Tibial artery (tissue), 4 donors: ENCODE measurements at regions not wholly inside any gene's neighbourhood (a gene's known extent, or its start where the extent isn't known, plus 50 kb on each side); places are given as distances from the start of the nearest gene placed in this dataset.

Experiments
- DNase-seq, 2 donors: peaks; one replicate each; pipeline ENCODE4 v3.0.0-alpha.2; 2019
- H3K27ac ChIP-seq, 2 donors: fragments of 200-600 bp; sonication (generic) in 1 of 2; 1 replicate in 1 of 2; 2 replicates in 1 of 2; pipeline ENCODE4 v1.5.1; 2018 to 2019; ENCODE audit warnings: mild to moderate bottlenecking in 1 of 2
- H3K27me3 ChIP-seq, 2 donors: fragments of 200-600 bp; sonication (generic) in 1 of 2; one replicate each; pipeline versions ENCODE4 v1.5.1 to v1.6.0; 2016 to 2019
- H3K36me3 ChIP-seq, 3 donors: fragments of 200-600 bp; sonication (generic) in 2 of 3; one replicate each; pipeline ENCODE4 v1.5.1; 2016 to 2019; ENCODE audit warnings: mild to moderate bottlenecking in 2 of 3
- H3K4me1 ChIP-seq, 4 donors: fragments of 200-600 bp; sonication (generic) in 2 of 4; 1 replicate in 3 of 4; 2 replicates in 1 of 4; pipeline ENCODE4 v1.5.1; 2016 to 2019
- H3K4me3 ChIP-seq, 2 donors: fragments of 200-600 bp; sonication (generic) in 1 of 2; 1 replicate in 1 of 2; 2 replicates in 1 of 2; pipeline ENCODE4 v1.5.1; 2018 to 2019; ENCODE audit warnings: mild to moderate bottlenecking in 2 of 2
- H3K9me3 ChIP-seq, 3 donors: fragments of 200-600 bp; sonication (generic) in 1 of 3; one replicate each; pipeline ENCODE4 v1.5.1; 2016 to 2019
- intact Hi-C: fragments of 100-400 bp; cut with DNase I; formaldehyde crosslinking; loops from one replicate; pipeline ENCODE4 v1.15.0; 2023; ENCODE audit warnings: low total_unique reads
- TF ChIP-seq, protein P1 (sequence below), 2 experiments: fragments of 200-600 bp in 1 of 2; fragments of 450-650 bp in 1 of 2; IDR thresholded peaks; one replicate each; pipeline ENCODE4 v1.5.1; 2017 to 2019; ENCODE audit warnings: antibody characterized with exemption in 2 of 2, mild to moderate bottlenecking in 1 of 2, moderate library complexity in 1 of 2

GRCh38 chr1:88284666-88285366 is 399.3 kb upstream of the PKN2 start:
- no peaks in the 10 kb centered on the region for H3K36me3 ChIP-seq
- no peak for DNase-seq
- no peak overlapping the region for H3K4me3 ChIP-seq
- H3K9me3 ChIP-seq = no peaks in the 10 kb centered on the region
- intact Hi-C loops = no loop called here
- H3K27ac ChIP-seq = no peak overlapping the region
- TF ChIP-seq, protein P1, sequence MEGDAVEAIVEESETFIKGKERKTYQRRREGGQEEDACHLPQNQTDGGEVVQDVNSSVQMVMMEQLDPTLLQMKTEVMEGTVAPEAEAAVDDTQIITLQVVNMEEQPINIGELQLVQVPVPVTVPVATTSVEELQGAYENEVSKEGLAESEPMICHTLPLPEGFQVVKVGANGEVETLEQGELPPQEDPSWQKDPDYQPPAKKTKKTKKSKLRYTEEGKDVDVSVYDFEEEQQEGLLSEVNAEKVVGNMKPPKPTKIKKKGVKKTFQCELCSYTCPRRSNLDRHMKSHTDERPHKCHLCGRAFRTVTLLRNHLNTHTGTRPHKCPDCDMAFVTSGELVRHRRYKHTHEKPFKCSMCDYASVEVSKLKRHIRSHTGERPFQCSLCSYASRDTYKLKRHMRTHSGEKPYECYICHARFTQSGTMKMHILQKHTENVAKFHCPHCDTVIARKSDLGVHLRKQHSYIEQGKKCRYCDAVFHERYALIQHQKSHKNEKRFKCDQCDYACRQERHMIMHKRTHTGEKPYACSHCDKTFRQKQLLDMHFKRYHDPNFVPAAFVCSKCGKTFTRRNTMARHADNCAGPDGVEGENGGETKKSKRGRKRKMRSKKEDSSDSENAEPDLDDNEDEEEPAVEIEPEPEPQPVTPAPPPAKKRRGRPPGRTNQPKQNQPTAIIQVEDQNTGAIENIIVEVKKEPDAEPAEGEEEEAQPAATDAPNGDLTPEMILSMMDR (IDR thresholded peaks at IDR 0.05) = no peak
- no peaks in the 10 kb centered on the region for H3K4me1 ChIP-seq
- no peaks in the 10 kb centered on the region for H3K27me3 ChIP-seq

DNA sequence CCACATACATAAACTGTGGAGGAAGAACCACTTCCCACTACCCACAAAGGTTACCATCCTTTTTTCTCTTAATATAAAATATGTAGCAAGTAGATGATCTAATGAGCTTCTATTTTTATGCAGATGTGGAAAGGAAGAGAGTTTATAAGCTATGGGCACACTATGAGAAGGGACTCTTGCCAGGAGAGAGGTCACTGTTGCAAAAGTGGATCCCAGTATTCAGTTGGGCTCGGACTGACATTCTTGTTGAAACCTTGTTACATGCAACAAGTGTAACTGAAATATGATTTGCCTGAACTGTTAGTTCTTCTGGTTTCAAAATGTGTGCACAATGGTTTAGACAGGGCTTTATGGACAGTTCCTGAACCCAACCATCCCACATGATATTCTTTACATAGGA is 397.4 kb upstream of the PKN2 start:
- intact Hi-C loops = no loop called here

DNA sequence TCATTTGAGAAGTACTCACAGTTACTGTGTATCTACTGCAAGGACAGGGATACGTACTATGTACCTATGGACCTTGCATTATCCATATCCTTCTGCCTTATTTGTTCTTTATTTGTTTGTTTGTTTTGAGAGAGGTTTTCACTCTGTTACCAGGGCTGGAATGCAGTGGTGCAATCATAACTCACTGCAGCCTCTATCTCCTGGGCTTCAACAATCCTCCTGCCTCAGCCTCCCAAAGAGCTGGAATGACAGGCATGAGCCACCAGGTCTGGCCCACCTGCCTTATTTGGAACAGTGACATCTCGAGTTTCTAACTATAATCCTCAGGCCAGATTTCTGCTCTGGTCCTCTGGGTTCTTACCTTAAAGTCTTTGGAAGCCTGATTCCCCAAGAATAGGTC is 395.5 kb upstream of the PKN2 start:
- TF ChIP-seq, protein P1 (IDR thresholded peaks at IDR 0.05) = no peak
- Histone ChIP-seq H3K9me3 (no peaks in the 10 kb centered on the region), H3K27ac (no peak overlapping the region), H3K27me3 (no peaks in the 10 kb centered on the region), H3K4me3 (no peak overlapping the region), H3K36me3 (no peaks in the 10 kb centered on the region), H3K4me1 (no peaks in the 10 kb centered on the region)
- intact Hi-C loops = no loop called here
- DNase-seq = no peak

More for the DNA sequence above, 397.4 kb upstream of the PKN2 start:
- H3K36me3 ChIP-seq = no peaks in the 10 kb centered on the region
- H3K27ac ChIP-seq = no peak overlapping the region
- no peaks in the 10 kb centered on the region for H3K4me1 ChIP-seq
- TF ChIP-seq, protein P1 (IDR thresholded peaks at IDR 0.05) = no peak
- H3K27me3 ChIP-seq = no peaks in the 10 kb centered on the region
- H3K4me3 ChIP-seq = no peak overlapping the region
- no peak for DNase-seq
- no peaks in the 10 kb centered on the region for H3K9me3 ChIP-seq

DNA sequence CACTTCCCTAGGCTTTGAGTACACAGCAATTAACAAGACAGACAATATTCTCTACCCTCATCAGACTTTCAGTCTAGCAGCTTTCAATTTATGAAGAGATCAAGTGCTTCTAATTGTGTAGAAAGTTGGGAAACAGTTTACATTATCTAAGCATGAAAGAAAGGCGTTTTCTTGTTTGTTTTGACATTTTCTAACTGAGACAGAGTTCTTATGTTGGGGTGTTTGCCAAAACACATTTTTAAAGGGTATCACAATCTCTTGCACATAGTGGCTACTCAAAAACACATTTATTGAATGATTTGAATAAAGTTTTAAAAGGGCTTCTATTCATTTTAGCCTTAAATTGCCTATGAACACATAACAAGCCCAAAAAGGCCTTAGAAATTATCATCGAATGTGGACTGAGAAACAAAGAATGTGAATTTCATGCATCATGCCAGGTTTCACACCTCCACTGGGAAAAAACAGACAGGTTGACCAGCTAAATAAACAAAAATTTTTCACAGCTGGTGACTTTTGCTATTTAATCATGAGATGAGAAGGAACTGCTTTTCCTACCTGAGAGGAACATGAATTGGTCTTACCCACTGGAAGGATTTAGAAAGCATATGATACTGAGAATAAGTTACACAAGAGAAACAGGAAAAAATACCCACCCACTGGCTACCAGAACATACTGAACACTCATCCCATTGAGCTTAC is 394.5 kb upstream of the PKN2 start:
- no peak overlapping the region for H3K4me3 ChIP-seq
- no peaks in the 10 kb centered on the region for H3K4me1 ChIP-seq
- peaks cover 0 to 3% of the 10 kb centered on the region in 2 donors for H3K27me3 ChIP-seq
- no peak for DNase-seq
- TF ChIP-seq, protein P1 (IDR thresholded peaks at IDR 0.05) = no peak
- H3K9me3 ChIP-seq = no peaks in the 10 kb centered on the region
- intact Hi-C loops = no loop called here
- no peak overlapping the region for H3K27ac ChIP-seq
- H3K36me3 ChIP-seq = no peaks in the 10 kb centered on the region

GRCh38 chr1:88291611-88292354 is 392.3 kb upstream of the PKN2 start:
- Histone ChIP-seq H3K36me3 (no peaks in the 10 kb centered on the region), H3K27ac (no peak overlapping the region), H3K9me3 (no peaks in the 10 kb centered on the region), H3K4me1 (no peaks in the 10 kb centered on the region), H3K27me3 (peaks cover 0 to 4% of the 10 kb centered on the region in 2 donors), H3K4me3 (no peak overlapping the region)
- intact Hi-C loops = no loop called here
- DNase-seq = no peak
- TF ChIP-seq, protein P1 (IDR thresholded peaks at IDR 0.05) = no peak
